ENCODE measurements at regions not wholly inside any gene's neighbourhood (a gene's known extent, or its start where the extent isn't known, plus 50 kb on each side); places are given as distances from the start of the nearest gene placed in this dataset.
"Not testable (repeated sequence)": the region's sequence is repeated elsewhere in the genome, so short reads cannot be mapped to it uniquely, and the experiment has no call there.

DNA sequence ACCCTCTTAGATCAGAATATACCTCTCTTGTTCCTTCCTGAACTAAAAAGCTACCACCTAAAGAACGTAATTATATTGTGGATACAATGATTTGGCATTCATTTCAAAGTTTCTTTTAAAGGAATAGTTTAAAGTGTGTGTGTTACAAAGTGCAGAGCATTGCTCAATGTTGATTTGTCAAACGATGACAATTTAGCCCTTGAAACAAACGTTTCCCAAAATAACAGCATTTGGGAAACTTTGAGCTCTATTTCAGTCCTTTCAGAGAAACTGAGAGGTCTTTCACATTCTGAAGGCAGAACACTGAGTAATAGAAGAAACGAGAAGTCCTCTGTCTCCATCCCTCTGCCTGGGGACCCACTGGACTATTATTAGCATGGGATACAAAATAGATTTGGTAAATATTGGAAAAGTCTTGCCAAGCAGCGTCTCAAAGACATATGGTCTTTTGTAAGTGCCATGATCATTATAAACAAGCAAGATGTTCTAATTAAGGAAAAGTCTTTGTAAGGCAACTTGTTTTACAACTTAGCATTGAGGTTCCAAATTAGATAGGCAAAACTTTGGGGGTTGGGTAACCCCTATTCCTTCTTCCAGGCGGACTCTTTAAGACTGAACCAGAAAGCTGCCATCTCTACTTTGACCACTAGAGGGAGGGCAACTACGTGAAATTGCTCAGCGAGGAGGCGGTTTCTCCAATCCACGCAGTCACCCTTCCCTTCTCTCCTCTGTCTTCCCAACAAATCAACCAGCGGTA, 208.8 kb downstream of the RNF144B start:
- peak; percentile 4 to 37 for DNase-seq

DNA sequence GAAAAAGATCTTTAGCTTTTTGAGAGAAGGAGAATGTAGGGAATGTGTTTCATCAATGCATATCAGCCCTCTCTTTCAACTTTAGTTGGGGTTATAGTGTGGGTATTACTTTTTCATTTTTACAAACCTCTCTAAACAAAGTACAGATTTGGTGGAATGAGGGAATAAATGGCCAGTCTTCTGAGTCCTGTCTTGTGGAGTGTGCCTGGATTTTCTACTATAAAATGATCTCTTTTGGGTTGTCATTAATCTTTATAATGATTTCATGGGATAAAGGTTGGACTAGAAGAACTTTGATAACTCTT, 209.3 kb downstream of the RNF144B start:
- no peak for DNase-seq

DNA sequence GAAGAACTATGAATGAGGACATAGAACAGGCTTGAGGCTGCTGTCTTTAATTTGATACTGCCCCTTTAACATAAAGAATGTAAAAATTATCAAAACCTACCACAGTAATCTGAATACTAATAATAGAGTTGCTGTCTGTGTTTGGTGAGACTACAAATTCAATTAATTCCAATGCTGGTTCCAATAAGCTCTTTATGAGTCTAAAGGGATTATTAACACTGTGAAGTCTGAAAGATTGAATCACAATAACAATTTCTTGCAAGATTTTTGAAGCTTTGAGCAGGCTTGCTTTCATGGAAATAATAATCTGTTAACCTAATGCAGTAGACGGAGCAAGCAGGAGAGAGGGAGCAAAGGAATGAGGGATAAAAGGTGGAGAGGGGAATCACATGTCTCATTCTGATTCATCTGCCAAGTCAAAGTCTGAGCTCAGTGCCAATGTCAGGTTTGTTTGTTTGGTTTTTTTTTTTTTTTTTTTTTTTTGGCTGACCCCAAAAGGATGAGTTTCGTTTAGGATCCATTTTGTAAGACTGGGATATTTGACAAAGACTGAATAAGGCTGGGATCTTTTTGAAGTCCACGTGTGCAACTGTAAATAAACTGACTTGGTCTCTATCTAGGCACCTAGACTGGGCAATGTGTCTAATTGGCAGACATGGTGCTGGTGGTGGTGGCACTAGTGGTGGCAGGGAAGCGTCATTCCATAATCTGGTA, 211.6 kb downstream of the RNF144B start:
- no peak for DNase-seq

DNA sequence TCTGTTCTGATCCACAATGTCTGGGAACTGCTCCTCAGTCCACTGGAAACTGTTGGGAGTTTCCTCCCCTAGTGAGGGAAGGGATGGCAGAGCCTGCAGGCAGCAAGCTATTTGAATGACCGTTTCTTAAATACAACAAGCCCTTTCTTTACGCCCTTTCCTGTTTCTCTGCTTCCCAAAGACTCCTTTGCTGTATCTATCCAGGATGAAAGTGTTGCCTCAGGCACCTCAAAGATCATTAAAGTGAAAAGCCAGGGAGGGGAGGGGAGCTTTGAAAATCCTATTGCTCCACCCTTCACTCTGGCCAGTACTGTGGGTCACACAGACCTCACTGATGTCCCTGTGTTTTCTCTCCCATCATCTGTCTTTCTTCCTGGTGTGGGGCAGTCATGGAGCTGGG, 213.1 kb downstream of the RNF144B start:
- no peak for DNase-seq

DNA sequence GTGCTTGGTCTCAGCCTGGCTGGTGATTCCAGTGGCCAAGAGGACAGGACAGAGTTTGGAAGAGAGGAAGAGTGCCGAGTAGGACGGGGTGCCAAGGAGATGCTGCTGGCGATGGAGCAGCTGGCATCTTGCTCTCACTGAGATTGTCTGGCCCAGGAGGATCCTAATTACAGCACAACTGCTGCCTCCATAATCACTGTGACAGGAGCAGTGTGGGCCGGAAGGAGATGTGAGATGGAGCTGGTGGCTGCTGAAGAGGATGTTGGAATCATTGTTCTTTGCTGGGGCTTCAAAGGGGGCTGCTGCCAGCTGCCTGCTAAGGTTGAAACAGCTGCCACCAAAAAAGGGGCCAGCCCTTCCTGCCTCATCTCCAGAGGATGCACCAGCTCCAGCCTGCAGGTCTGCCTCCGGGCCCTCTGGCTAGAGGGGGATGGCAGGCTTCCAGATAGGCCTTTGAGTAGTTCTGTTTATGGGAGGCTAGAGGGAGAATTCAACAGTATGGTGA, 214.4 kb downstream of the RNF144B start:
- DNase-seq, result no peak

DNA sequence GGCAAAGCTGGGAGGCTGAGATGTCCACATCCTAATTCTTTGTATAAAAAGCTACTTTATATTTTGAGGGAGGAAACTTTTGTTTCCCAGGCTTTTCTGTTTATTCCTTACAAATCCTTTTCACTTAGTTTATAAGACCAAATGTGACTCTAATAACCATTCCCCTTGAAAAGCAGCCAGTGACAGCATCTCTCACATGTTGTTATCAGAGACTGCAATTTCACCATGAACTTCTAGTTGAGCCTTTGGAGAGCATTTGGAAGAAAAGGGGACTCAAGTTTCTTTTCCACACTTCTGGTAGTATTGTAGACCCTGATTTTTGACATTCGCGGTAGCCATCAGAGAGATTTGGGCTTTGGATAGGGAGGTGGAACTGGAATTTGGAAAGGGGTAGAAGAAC, 215.8 kb downstream of the RNF144B start:
- DNase-seq, result no peak

DNA sequence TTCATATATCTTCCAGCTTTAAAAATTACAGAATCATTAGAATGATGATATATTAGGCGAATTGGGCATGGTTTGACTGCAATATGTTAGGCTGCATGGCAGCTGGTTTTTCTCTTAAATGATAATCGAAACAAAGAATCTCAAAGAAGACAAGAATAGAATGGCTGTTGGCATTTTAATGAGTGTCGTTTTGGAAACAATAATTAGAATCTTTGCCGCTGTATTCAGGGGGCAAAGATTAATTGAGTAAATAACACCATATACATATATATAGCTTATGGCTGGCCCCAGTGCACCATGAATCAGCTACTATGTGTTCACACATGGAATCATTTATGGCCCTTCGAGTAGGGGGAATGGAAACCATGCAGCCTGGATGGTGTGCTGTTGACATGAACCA, 216.2 kb downstream of the RNF144B start:
- DNase-seq, result no peak

DNA sequence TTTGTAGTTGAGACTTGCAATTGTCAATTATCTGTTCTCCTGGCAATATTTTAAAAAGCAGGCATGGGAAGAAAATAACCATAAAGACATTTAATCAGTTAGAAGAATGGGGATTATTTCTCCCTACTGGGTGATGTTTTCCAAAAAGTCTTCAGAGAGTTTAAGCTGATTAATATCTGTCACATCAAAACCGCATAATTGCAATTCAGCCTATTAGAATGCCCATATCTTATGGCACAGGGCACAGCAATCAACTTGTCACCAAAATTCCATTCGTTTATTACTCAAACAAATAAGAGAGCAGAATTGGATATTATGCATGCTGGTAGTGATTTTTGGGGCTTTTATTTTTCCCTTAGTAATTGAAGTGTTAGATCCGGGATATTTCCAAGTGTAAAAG, 218.7 kb downstream of the RNF144B start:
- DNase-seq, result no peak

DNA sequence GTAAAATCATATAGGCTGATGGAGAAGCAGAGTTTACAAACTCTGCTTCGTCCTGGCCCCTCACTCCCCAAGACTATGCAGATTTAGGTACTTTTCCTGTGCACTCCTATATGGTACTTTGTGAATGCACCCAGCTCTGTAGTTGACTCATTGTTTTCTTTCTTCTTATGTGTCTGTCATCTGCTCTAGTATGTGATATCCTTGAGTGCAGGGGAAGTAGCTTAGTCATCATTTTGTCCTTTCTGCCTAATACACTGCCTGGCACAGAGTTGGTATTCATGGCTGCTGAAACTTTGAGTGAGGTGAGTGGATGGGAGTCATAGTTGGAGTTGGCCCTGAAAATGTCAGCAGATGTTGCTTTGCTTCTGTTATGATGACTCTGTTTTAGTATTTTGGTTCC, 222.6 kb downstream of the RNF144B start:
- no peak for DNase-seq

DNA sequence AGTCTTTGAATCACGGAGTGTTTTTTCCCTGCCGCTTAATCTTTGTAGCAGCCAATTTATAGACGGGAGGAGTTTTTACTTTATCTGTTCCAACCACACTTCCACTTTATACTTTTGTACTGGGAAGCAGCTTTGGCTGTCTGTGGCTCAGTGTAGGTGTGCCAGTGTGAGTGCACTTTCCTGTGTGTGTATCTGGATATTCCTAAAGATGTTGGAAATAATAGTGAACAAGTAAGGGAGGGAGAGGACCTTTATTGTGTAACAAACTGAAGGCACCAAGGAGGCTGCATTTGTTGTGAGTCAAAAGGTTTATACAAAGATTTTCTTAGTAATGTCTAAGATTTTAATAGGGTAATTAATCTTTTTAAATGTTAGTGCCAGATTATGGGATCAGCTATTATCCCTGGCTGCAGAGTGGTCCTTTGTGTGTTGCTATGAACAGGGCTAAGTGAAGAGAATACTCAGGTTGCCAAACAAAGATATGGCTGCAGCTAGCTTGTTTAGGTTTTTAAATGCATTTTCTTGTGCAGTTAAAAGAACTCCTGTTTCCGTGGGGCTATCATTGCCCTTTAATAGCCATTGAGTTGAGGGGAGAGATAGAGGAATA, 226.3 kb downstream of the RNF144B start:
- no peak for DNase-seq

DNA sequence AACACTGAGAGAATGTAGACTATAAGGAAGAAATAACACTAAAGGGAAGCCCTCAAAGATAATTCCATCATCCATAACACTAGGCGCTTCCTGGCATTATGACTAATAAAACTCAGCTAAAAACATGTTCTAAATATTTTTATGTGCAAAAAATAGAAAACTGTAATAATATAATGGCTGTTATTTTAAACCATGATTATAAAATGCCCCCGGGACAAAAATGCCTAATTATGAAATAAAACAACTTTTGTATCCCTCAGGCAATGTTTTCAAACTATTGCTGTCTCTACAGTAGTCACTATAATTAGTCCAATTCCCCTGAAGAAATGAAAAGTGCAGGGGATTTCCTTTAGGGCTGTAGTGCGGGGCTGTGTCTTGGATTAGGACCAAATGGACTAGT, 242.4 kb downstream of the RNF144B start:
- no peak for DNase-seq

DNA sequence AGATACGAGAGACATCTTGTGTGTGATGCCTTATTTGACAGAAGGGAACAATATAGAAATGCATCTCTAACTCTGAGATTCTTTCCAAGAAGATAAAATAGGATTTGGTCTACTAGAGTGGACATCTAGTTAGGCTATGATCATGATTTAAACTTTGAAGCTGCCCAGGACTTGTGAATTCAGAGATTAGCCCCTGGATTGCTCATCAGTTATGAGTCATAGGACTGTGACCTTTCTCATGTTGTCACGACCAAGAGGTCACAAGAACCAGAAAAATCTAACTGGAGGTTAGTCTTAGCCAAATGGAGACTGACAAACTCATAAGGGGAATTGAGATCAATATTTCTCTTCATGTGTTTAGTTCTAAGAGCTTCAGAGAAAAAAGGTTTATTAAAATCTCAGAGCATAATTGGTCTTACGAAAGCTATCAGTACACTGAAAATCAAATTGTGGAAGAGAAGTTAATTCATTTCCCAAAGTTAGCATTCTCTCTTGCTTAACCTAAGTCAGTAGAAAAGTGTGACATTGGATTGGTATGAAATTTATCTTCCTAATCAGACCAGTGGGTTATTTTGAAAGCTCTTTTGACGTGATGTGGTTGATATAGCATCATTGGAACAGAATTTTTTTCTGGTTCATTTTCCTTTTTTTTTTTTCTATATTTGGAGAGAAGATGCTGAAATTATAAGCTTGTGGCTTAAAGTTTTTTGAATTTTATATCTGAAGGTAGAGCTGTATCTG, 245.7 kb downstream of the RNF144B start:
- no peak for DNase-seq

DNA sequence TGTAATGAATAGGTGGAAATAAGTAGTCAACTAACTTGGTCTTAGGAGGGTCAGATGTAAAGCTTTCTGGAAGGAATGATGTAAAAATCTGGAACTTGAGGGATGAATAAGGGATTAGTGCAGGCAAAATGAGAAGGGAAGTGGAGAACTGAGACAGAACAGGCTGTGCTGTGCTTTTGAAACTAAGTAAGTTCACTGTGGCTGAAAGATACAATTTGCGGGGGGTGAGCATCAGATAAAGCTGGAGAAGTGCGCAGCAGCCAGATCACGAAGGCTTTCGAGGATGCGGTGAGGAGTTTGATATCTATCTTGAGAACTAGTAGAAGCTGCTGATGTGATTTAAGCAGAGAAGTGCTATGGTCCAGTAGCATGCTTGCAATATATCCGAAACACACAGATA, 247.8 kb downstream of the RNF144B start:
- no peak for DNase-seq

DNA sequence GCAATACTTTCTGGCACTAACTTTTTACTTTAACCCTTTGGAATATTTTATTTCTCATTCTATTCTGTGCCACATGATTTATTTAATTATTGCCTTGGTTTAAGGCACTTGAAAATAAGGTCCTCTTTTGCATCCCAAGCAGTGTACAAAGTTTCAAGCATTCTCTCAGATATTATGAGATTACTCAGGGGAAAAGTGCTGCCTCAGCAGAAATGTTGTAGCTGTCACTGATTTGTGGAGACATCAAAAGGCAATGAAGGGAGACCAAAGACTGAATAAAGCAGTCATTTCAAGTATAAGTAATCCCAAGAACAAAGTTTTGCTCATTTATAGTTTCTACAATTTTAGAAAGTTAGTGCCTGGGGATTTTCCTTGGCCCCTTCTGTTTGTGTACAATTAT, 253.0 kb downstream of the RNF144B start:
- no peak for DNase-seq

DNA sequence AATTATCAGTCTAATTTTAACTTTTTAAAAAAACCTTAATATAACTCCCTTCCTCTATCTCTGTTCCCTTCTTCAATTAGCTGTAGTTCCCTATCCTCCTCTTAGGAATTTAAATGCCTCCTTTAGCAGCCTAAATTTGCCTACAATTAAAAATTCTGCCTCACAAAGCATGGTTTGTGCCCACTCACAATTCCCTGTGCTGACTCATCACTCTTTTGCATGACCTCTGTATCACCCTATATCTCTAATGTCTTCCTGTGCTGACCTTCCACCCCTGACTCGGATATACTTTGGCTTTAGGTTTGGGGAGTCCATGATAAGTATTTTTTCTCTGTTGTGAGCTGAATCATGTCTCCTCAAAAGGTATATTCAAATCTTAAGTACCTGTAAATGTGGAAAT, 253.6 kb downstream of the RNF144B start:
- DNase-seq, result no peak

DNA sequence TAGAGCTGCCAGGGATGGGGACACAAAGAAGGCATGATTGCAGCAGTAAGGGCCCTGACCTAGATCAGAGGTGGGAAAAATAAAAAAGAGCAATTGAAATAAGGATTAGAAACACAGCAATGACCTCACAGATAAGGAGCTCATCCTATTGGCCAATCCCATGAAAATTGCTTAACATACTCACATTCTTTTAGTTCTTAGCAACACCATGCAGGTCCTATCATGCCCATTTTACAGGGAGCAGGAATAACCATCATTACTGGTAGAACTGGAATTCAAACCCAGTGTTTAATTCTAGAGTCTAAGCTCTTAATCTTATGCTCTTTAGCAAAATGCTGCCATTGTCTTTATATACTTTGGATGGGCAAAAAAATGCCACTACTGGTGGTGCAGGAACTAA, 267.7 kb downstream of the RNF144B start:
- no peak for DNase-seq

DNA sequence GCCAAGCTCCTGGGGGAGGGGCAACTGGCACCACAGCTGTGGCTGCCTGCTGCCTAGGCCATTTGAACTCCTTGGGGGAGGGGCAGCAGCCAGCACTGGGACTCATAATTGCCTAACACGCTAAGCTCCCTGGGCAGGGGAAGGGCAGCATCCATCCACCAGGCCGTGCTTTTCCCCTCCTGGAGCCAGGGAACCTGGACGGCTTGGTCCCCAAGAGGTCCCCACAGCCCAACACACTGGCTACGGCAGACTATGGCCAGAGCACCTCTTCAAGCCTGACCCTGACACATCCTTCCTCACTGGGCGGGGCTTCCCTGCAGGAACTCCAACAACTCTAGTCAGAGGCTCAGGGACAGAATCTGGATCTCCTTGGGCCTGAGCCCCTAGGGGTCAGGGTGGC, 269.4 kb downstream of the RNF144B start:
- no peak for DNase-seq

DNA sequence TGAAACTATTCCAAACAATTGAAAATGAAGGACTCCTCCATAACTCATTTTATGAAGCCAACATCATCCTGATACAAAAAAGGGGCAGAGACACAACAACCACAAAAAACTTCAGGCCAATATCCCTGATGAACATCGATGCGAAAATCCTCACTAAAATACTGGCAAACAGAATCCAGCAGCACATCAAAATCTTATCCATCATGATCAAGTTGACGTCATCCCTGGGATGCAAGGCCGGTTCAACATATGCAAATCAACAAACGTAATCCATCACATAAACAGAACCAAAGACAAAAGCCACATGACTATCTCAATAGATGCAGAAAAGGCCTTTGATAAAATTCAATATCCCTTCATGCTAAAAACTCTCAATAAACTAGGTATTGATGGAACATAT, 272.8 kb downstream of the RNF144B start:
- not testable (repeated sequence) for DNase-seq

DNA sequence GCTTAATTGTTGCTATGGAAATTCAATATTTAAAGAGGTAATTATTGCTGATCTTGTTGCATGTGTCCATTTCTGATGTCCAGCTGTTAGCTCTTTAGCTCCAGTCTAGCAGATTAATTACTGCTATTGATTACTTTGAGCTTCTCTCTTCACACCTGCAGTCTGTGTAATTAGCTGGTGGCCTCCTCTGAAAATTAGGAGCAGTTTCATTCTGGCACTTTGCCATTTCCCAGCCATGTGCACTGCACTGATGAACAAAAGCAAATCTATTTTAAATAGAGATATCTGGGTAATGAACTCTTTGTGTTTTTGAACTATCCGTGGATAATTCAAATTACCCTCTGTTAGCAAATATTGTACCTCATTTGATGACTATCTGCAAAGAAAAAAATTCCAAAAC, 275.9 kb downstream of the RNF144B start:
- no peak for DNase-seq

DNA sequence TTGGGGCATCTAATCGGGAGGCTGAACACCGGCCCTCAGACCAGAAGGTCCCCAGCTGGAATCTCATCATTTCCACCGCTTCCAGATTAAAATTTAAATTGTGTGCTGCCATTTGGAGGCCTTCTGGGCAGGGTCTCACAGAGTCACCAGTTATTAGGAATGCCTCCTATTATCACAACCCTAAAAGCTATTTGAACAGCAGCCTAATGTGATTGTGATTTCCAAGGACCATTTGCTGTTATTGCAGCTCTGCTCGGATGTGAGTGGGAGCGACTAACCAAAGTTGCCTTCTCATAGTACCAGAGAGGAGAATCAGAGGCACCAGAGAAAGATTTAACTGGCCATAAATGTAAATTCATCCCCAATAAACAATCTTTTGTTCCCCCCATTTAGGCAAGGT, 277.3 kb downstream of the RNF144B start:
- no peak for DNase-seq

DNA sequence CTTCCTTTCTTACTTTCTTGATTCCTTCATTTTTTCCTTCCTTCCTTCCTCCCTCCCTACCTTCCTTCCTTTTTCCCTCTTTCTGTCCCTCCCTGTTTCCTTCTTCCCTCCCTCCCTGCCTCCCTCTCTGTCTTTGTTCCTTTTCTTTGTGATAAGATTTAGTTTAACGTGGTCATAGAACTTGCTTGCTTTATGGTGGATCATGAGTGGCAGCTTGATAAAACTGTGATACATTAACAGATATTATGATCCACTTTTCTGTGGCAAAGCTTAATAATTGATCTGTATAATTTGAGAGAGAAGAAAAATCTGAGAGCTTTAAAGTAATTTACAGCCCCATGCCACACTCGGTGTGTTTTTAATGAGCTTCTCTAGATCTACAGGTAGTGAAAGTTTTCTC, 280.5 kb downstream of the RNF144B start:
- no peak for DNase-seq

DNA sequence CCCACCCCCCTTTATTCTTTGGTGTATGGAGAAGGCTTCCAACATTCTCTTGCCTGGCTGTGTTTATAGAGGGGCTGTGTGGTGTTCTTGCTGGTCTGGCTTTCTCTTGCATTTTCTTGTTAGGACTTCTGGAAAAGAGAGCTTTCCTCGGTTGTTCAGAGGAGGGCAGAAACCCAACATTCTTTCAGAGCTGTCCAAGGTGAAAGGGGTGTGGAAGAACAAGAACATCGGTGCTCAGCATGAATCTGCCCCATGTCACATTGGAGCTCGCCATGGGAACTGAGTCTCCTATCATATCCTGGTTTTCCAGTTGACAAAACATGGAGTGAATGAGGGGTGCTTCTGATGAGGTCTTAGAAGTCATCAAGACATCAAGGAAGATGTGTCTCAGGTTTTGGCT, 281.8 kb downstream of the RNF144B start:
- no peak for DNase-seq

DNA sequence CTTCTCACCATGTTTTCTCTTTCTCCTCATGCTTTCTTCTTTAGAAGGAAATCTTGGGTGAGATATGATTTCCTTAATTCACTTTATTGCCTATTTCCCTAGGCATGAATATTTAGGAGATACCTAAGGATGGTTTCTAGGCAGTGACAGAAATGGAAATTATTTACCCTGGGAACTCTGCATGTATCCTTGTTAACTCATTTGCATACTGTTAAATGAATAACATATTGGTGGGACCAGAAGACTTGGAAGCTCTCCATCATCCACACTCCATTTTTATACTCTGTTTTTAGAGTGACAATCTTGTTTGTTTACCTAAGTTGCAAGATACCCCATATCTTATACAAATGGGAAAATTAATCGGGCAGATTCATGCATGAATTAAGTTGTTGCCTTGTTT, 285.7 kb downstream of the RNF144B start:
- no peak for DNase-seq

DNA sequence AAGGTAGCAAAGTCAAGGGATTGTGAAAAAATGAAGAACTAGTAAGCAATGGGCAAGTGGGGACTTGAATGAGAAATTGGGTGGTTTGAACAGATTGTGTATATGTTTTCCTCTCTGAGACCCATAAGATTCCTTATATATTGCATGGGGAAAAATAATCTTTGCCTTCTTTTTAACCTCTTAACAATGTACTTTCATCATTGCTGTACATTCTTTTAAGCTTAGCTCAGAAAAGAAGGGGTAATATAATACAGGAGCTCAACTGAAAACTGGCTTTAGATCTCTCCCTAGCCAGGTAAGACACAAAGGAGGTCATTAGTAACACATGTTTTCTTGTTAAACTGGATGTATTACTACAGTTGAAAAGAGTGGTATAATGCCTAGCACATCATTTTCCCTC, 287.2 kb downstream of the RNF144B start:
- no peak for DNase-seq
